H9 (cell line): ENCODE measurements at regions not wholly inside any gene's neighbourhood (a gene's known extent, or its start where the extent isn't known, plus 50 kb on each side); places are given as distances from the start of the nearest gene placed in this dataset.
A peak's percentile ranks its signal among the peaks of the same experiment; 100 is the strongest.

ENCODE experiments used
- DNase-seq: peaks from one replicate; pipeline ENCODE4 v3.0.0-alpha.2; 2017
- H2AFZ ChIP-seq: one replicate; pipeline ENCODE4 v1.6.1; 2013; ENCODE audit warnings: mild to moderate bottlenecking, low read length, control low read depth, moderate library complexity
- H2AK5ac ChIP-seq: 2 replicates; pipeline ENCODE4 v1.6.1; 2013; ENCODE audit warnings: low read length, control low read depth, mixed read lengths; ENCODE audit not compliant: insufficient read length
- H2BK120ac ChIP-seq: one replicate; pipeline ENCODE4 v1.6.1; 2013; ENCODE audit warnings: low read depth, mild to moderate bottlenecking, low read length, control low read depth, inconsistent platforms; ENCODE audit not compliant: poor library complexity, severe bottlenecking
- H2BK12ac ChIP-seq: 2 replicates; pipeline ENCODE4 v1.6.1; 2013; ENCODE audit warnings: low read length, control low read depth, mixed read lengths, low read depth; ENCODE audit not compliant: insufficient read length
- H2BK15ac ChIP-seq: 2 replicates; pipeline ENCODE4 v1.6.1; 2013; ENCODE audit warnings: low read depth, low read length, control low read depth
- H2BK20ac ChIP-seq: one replicate; pipeline ENCODE4 v1.6.1; 2013; ENCODE audit warnings: low read depth, mild to moderate bottlenecking, low read length, control low read depth, inconsistent platforms; ENCODE audit not compliant: poor library complexity, severe bottlenecking
- H2BK5ac ChIP-seq: 2 replicates; pipeline ENCODE4 v1.6.1; 2013; ENCODE audit warnings: low read length, control low read depth, mixed read lengths; ENCODE audit not compliant: insufficient read length
- H3K14ac ChIP-seq: 2 replicates; pipeline ENCODE4 v1.6.1; 2013; ENCODE audit warnings: low read length, control low read depth; ENCODE audit not compliant: insufficient read depth
- H3K18ac ChIP-seq: 2 replicates; pipeline ENCODE4 v1.6.1; 2013; ENCODE audit warnings: low read depth, mild to moderate bottlenecking, mixed read lengths, low read length, control low read depth; ENCODE audit not compliant: insufficient read length
- H3K23ac ChIP-seq: 2 replicates; pipeline ENCODE4 v1.6.1; 2013; ENCODE audit warnings: low read length, control low read depth, mixed read lengths, low read depth; ENCODE audit not compliant: insufficient read length
- H3K23me2 ChIP-seq: 2 replicates; pipeline ENCODE4 v1.6.1; 2013; ENCODE audit warnings: low read depth, mild to moderate bottlenecking, mixed read lengths, low read length, control low read depth; ENCODE audit not compliant: insufficient read length, poor library complexity, severe bottlenecking
- H3K27ac ChIP-seq: 2 replicates; pipeline ENCODE4 v1.5.1; 2013; ENCODE audit warnings: low read length, control low read depth, mixed read lengths, low read depth; ENCODE audit not compliant: insufficient read length
- H3K27me3 ChIP-seq: 2 replicates; pipeline ENCODE4 v1.6.1; 2013; ENCODE audit warnings: low read length, control low read depth, inconsistent platforms; ENCODE audit not compliant: insufficient read depth
- H3K4ac ChIP-seq: 2 replicates; pipeline ENCODE4 v1.6.1; 2013; ENCODE audit warnings: low read depth, mild to moderate bottlenecking, control low read depth, inconsistent platforms, low read length, moderate library complexity
- H3K4me1 ChIP-seq: 2 replicates; pipeline ENCODE4 v1.6.1; 2013; ENCODE audit warnings: low read length, control low read depth, inconsistent platforms; ENCODE audit not compliant: insufficient read depth
- H3K4me2 ChIP-seq: 2 replicates; pipeline ENCODE4 v1.6.1; 2013; ENCODE audit warnings: low read length, control low read depth, mixed read lengths; ENCODE audit not compliant: insufficient read length, insufficient read depth
- H3K56ac ChIP-seq: 2 replicates; pipeline ENCODE4 v1.6.1; 2013; ENCODE audit warnings: low read depth, mild to moderate bottlenecking, mixed read lengths, low read length, control low read depth; ENCODE audit not compliant: insufficient read length
- H3K79me1 ChIP-seq: 2 replicates; pipeline ENCODE4 v1.6.1; 2013; ENCODE audit warnings: low read depth, mild to moderate bottlenecking, moderate library complexity, low read length, control low read depth, inconsistent platforms; ENCODE audit not compliant: insufficient read depth, poor library complexity, severe bottlenecking
- H3K79me2 ChIP-seq: 2 replicates; pipeline ENCODE4 v1.6.1; 2013; ENCODE audit warnings: low read length, control low read depth, inconsistent platforms; ENCODE audit not compliant: insufficient read depth
- H3K9ac ChIP-seq: 2 replicates; pipeline ENCODE4 v1.6.1; 2013; ENCODE audit warnings: low read length, control low read depth, mixed read lengths; ENCODE audit not compliant: insufficient read length; ENCODE audit errors: extremely low read depth
- H3K9me3 ChIP-seq: one replicate; pipeline ENCODE4 v1.6.1; 2013; ENCODE audit warnings: low read depth, low read length, inconsistent platforms; ENCODE audit not compliant: control insufficient read depth
- H3T11ph ChIP-seq: one replicate; pipeline ENCODE4 v1.6.1; 2013; ENCODE audit warnings: mild to moderate bottlenecking, low read length, control low read depth, inconsistent platforms
- H4K20me1 ChIP-seq: one replicate; pipeline ENCODE4 v1.6.1; 2013; ENCODE audit not compliant: control insufficient read depth, insufficient read length, insufficient read depth
- H4K5ac ChIP-seq: 2 replicates; pipeline ENCODE4 v1.6.1; 2013; ENCODE audit warnings: low read depth, mild to moderate bottlenecking, mixed read lengths, low read length, control low read depth; ENCODE audit not compliant: insufficient read length
- H4K8ac ChIP-seq: replicated peaks from 2 replicates; pipeline ENCODE4 v1.6.1; 2013; ENCODE audit warnings: low read length, control low read depth, mixed read lengths, low read depth; ENCODE audit not compliant: insufficient read length
- H4K91ac ChIP-seq: 2 replicates; pipeline ENCODE4 v1.6.1; 2013; ENCODE audit warnings: low read depth, mild to moderate bottlenecking, moderate library complexity, mixed read lengths, low read length, control low read depth; ENCODE audit not compliant: insufficient read length
- H3K27ac Mint-ChIP-seq, 3 experiments: 2 replicates in 2 of 3; 3 replicates in 1 of 3; pipeline ENCODE4 v1.8.0; 2020 to 2021; ENCODE audit warnings: mixed read lengths in 3 of 3, mild to moderate bottlenecking in 1 of 3, moderate library complexity in 1 of 3
- H3K27me3 Mint-ChIP-seq: 2 replicates; pipeline ENCODE4 v1.8.0; 2021; ENCODE audit warnings: low read depth, mild to moderate bottlenecking, moderate library complexity, mixed read lengths
- H3K36me3 Mint-ChIP-seq, 3 experiments: 2 replicates in 2 of 3; 3 replicates in 1 of 3; pipeline ENCODE4 v1.8.0; 2020 to 2021; ENCODE audit warnings: low read depth in 3 of 3, mixed read lengths in 3 of 3; ENCODE audit not compliant: insufficient read depth in 1 of 3
- H3K4me1 Mint-ChIP-seq, 2 experiments: 2 replicates each; pipeline ENCODE4 v1.8.0; 2020; ENCODE audit warnings: mixed read lengths in 2 of 2
- H3K4me3 Mint-ChIP-seq, 2 experiments: 2 replicates in 1 of 2; 3 replicates in 1 of 2; pipeline ENCODE4 v1.8.0; 2020 to 2021; ENCODE audit warnings: mild to moderate bottlenecking in 2 of 2, mixed read lengths in 2 of 2, moderate library complexity in 1 of 2
- H3K9me3 Mint-ChIP-seq, 2 experiments: 2 replicates in 1 of 2; 3 replicates in 1 of 2; pipeline ENCODE4 v1.8.0; 2020; ENCODE audit warnings: mild to moderate bottlenecking in 2 of 2, mixed read lengths in 2 of 2, moderate library complexity in 1 of 2
- WGBS: extraction: QIAGEN DNeasy Blood & Tissue Kit; methylation state at CpG from one replicate; pipeline ENCODE4 v1.1.7; 2013; ENCODE audit warnings: missing lambda C conversion rate, low lambda C conversion rate, mixed read lengths; ENCODE audit not compliant: insufficient read length; ENCODE audit errors: extremely low coverage; 5-methylcytosine and 5-hydroxymethylcytosine counted together
- TF ChIP-seq, protein P1 (sequence below): fragments of 200-600 bp; sonication (generic); conservative IDR thresholded peaks from 3 replicates; pipeline ENCODE4 v1.8.0; 2021; ENCODE audit warnings: antibody characterized with exemption, mild to moderate bottlenecking

DNA sequence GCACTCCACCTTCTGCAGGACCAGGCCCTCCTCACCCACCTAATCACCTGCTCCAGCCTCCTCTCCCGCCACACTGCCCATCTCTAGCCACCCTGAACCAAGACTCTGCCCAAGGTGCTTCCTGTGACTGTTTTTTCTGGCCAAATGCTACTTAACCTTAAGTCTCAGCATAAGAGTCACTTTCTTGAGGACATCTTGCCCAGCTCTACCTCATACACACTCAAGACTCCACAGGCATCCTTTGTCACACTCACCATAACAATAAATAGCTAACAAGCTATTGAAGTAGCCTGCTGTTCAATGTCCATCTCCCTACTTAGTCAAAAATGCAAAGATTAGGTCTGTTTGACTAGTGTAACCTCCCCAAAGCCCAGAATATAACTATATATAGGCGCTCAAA, 455.4 kb upstream of the NFE2L3 start:
- H3K4ac ChIP-seq, result no peak overlapping the region
- peak overlapping the region; percentile 67; the same call in 1 of the 2 replicates for H3K14ac ChIP-seq
- no peak overlapping the region for H4K5ac ChIP-seq
- no peak overlapping the region for H2AFZ ChIP-seq
- H4K8ac ChIP-seq, result no peak overlapping the region
- no peak overlapping the region for H3K27ac ChIP-seq
- H3K9me3 ChIP-seq, result no peaks in the 10 kb centered on the region
- H3K4me2 ChIP-seq, result no peak overlapping the region
- no peak overlapping the region for H2AK5ac ChIP-seq
- H3K79me1 ChIP-seq, result no peaks in the 10 kb centered on the region
- no peak overlapping the region for H2BK5ac ChIP-seq
- H3K27me3 Mint-ChIP-seq, result no peaks in the 10 kb centered on the region; the same call in 1 of the 2 replicates
- H3K79me2 ChIP-seq, result no peaks in the 10 kb centered on the region
- no peaks in the 10 kb centered on the region for H3K27me3 ChIP-seq
- no peak for DNase-seq
- no CpG with 5 or more reads among the region's 2 CpGs for WGBS
- H3T11ph ChIP-seq, result no peak overlapping the region
- no peak overlapping the region for H2BK20ac ChIP-seq
- H2BK120ac ChIP-seq, result no peak overlapping the region
- H3K18ac ChIP-seq, result peak overlapping the region; percentile 57
- no peak overlapping the region for H4K91ac ChIP-seq
- H3K36me3 Mint-ChIP-seq, result peaks cover 3 to 6% (median 5%) of the 10 kb centered on the region in 3 experiments; a peak in 3 of 7 replicates
- no peak overlapping the region for H3K9ac ChIP-seq
- H3K27ac Mint-ChIP-seq, result peak overlapping the region; percentile 54 to 79 (median 78); a peak in 5 of 7 replicates
- no peak overlapping the region for H3K23ac ChIP-seq
- H3K9me3 Mint-ChIP-seq, result peaks cover 5 to 7% of the 10 kb centered on the region in 2 experiments; a peak in 4 of 5 replicates
- H2BK12ac ChIP-seq, result no peak overlapping the region
- no peaks in the 10 kb centered on the region for H3K23me2 ChIP-seq
- H3K4me1 Mint-ChIP-seq, result peaks cover 22 to 34% of the 10 kb centered on the region in 2 experiments
- H3K56ac ChIP-seq, result no peak overlapping the region
- no peaks in the 10 kb centered on the region for H4K20me1 ChIP-seq
- H3K4me3 Mint-ChIP-seq, result peak overlapping the region; percentile 21 to 58; a peak in 4 of 5 replicates
- TF ChIP-seq, protein P1, sequence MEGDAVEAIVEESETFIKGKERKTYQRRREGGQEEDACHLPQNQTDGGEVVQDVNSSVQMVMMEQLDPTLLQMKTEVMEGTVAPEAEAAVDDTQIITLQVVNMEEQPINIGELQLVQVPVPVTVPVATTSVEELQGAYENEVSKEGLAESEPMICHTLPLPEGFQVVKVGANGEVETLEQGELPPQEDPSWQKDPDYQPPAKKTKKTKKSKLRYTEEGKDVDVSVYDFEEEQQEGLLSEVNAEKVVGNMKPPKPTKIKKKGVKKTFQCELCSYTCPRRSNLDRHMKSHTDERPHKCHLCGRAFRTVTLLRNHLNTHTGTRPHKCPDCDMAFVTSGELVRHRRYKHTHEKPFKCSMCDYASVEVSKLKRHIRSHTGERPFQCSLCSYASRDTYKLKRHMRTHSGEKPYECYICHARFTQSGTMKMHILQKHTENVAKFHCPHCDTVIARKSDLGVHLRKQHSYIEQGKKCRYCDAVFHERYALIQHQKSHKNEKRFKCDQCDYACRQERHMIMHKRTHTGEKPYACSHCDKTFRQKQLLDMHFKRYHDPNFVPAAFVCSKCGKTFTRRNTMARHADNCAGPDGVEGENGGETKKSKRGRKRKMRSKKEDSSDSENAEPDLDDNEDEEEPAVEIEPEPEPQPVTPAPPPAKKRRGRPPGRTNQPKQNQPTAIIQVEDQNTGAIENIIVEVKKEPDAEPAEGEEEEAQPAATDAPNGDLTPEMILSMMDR, result no peak
- H2BK15ac ChIP-seq, result no peak overlapping the region
- H3K4me1 ChIP-seq, result peaks cover 7% of the 10 kb centered on the region; the same call in 1 of the 2 replicates
